ENCODE measurements at regions not wholly inside any gene's neighbourhood (a gene's known extent, or its start where the extent isn't known, plus 50 kb on each side); places are given as distances from the start of the nearest gene placed in this dataset.
A peak's percentile ranks its signal among the peaks of the same experiment; 100 is the strongest.

DNA sequence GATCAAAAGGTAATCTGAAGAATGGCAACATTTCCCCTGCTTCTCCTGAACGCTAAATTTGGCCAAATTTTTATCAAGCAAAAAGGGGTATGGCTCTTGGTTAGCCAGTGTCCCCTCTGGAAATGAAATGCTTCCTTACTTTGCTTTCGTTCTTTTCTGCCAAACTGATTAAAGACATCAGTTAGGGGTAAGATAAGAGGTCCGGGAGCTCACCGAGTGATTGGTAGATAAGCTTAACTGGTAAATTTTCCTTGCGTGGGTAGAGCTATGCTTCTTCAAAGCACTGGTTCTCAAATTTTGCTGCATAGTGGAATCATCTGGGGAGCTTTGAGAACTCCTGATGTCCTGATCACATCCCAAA lies 62.7 kb upstream of the MAPRE2 start:
- DNase-seq (ENCODE audit: low spot score) = peak; percentile 28

DNA sequence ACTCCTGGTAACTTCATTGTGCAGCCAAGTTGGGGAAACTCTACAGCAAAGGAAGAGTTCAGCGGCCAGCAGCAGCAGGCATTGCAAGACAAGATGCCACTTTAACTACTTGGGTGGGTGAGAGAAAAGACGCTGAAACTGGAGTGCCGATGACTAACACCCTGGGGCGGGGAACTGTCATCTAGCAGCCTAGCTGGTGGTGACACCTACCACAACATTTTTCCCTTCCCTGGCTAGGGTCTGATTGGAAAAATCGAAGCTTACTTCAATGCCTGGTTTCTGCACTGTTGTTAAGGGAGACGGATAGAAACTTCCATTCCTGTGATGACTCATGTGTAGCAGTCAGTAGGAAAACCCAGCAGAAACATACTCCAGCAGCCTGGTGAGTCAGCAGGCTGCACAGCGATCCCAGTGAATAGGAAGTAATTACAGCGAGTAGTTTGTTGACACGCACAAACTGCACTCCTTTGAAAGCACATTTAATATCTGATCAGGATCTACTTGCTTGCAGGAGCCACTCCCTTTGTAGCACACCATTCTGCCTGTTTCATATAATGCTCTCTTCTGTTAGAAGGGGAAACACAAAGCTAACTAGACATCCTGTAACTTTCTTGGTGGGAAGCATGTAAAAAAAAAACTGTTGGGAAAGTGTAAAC lies 62.1 kb upstream of the MAPRE2 start:
- DNase-seq (ENCODE audit: low spot score) = peak; percentile 37

DNA sequence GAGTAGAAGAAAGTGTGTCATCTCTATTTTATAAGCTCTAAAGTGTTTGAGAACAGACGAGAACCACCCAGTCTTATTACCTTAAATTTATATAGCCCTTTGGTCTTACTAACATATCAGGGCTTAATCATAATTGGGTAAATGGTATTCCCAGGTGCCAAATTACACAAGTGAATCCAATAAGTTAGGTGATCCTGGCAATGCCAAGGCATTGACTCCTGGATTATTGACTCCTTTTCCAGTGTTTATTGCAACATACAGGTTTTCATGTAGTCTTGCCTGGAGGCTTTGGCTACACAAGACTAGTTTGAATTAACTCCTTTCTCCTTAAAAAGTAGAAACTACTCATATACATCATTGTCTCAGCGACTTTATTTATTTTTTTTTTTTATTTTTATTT lies 59.7 kb upstream of the MAPRE2 start:
- no peak for DNase-seq (ENCODE audit: low spot score)

DNA sequence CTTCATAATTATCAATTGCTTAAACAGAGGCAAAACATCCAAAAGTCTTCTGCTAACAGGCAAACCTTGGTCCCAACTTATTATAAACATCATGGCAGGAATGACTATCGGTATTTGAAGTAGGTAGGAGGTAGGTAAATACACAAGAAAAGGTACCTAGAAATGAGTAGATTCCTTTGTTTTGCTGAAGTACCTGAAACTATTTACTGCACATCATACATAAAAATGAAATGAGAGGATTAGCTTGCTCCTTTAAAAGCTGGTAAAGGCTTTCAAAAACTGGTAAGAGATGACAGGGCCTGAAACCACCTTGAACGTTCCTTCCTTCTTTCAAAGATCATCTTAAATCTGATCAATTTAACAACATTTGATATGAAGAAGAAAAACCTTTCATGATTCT lies 55.2 kb upstream of the MAPRE2 start:
- DNase-seq (ENCODE audit: low spot score) = no peak

DNA sequence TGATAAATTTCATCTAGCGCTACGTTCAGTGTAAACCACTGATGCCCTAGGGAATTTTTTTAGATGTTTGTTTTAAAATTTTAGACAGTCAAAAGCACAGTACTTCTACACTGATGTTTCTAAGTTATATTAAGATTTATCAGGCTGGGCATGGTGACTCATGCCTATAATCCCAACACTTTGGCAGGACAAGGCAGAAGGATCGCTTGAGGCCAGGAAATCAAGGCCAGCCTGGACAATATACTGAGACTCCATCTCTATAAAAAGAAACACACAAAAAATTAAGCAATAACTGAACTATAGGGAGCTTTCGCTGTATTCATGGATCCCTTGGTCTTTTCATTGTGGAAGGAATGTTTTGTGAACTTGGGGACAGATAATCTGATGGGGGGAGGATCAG lies 50.6 kb upstream of the MAPRE2 start:
- DNase-seq (ENCODE audit: low spot score) = no peak

DNA sequence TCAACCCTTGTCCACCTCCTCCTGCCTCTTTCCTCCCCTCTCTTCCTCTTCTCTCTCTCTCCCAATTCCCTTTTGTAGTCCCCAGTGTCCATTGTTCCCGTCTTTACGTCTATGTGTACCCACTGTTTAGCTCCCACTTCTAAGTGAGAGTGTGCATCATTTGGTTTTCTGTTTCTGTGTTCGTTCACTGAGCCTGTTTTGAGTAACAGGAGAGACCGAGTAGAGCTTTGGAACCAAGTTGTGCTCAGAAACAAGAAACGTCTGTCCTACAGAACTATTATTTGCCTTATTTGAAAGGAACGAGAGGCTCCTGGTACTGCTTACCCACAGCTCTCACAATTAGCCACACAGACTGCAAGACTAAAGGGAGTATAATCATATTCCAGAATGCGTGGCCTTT lies 50.1 kb upstream of the MAPRE2 start:
- DNase-seq (ENCODE audit: low spot score) = no peak

Measured in NAMALWA (cell line).